ENCODE measurements at regions not wholly inside any gene's neighbourhood (a gene's known extent, or its start where the extent isn't known, plus 50 kb on each side); places are given as distances from the start of the nearest gene placed in this dataset.

- TF ChIP-seq POLR2A (IDR thresholded peaks at IDR 0.05) (no peak), CTCF (IDR thresholded peaks at IDR 0.05) (no peak), POLR2AphosphoS5 (IDR thresholded peaks at IDR 0.05) (no peak)
- H3K36me3 ChIP-seq = no peaks in the 10 kb centered on the region
- no peaks in the 10 kb centered on the region for H3K27me3 ChIP-seq
- intact Hi-C loops (cut with DNase I; ENCODE audit: low total_unique reads) = no loop called here
- H3K4me3 ChIP-seq = no peak overlapping the region
- H3K27ac ChIP-seq = no peak overlapping the region
- no peaks in the 10 kb centered on the region for H3K9me3 ChIP-seq
- peak in 1 of 2 donors; percentile 14 for DNase-seq (ENCODE audit: low spot score in 2 of 2)
- peaks cover 4% of the 10 kb centered on the region in 2 donors for H3K4me1 ChIP-seq
Measured at GRCh38 chr20:58024241-58024721, 204.2 kb downstream of the ANKRD60 start.

GRCh38 chr20:58023781-58024180, 204.7 kb downstream of the ANKRD60 start:
- Histone ChIP-seq H3K9me3 (no peaks in the 10 kb centered on the region), H3K36me3 (no peaks in the 10 kb centered on the region), H3K4me1 (peaks cover 4% of the 10 kb centered on the region in 2 donors), H3K4me3 (no peak overlapping the region), H3K27me3 (no peaks in the 10 kb centered on the region), H3K27ac (no peak overlapping the region)
- DNase-seq (ENCODE audit: low spot score in 2 of 2) = peak in 1 of 2 donors; percentile 4
- intact Hi-C loops (cut with DNase I; ENCODE audit: low total_unique reads) = loop anchor here (1.0 kb wide), 1 partner anchor 130 kb away; no protein-coding TSS in a partner anchor
- TF ChIP-seq POLR2AphosphoS5 (IDR thresholded peaks at IDR 0.05) = no peak
- no peak for TF ChIP-seq CTCF (IDR thresholded peaks at IDR 0.05)
- TF ChIP-seq POLR2A (IDR thresholded peaks at IDR 0.05) = no peak

DNA sequence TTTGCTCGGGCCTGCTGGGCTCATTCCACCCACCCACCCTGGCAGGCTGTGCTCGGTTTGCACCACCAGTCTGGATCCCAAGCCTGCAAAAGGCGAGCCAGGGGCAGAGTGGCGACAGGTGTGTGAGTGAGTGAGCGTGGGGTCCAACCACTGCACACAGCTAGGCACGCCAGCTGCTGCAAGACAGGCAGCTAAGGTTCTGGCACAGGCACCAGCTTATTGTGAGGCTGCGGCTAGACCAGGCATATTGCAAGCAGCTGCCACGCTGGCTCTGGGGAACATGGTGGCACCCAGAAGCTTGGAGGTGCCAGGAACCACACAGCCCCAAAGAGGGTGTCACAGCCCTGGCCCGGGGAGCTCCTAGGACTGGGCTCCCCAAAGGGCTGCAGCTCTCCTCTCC, 205.1 kb downstream of the ANKRD60 start:
- intact Hi-C loops (cut with DNase I; ENCODE audit: low total_unique reads) = loop anchor here (1.0 kb wide), 1 partner anchor 130 kb away; no protein-coding TSS in a partner anchor
- TF ChIP-seq POLR2AphosphoS5 (IDR thresholded peaks at IDR 0.05) (no peak), POLR2A (IDR thresholded peaks at IDR 0.05) (no peak), CTCF (IDR thresholded peaks at IDR 0.05) (no peak)
- H3K27me3 ChIP-seq = no peaks in the 10 kb centered on the region
- DNase-seq (ENCODE audit: low spot score in 2 of 2) = no peak
- no peak overlapping the region for H3K27ac ChIP-seq
- H3K4me3 ChIP-seq = no peak overlapping the region
- peaks cover 4% of the 10 kb centered on the region in 2 donors for H3K4me1 ChIP-seq
- no peaks in the 10 kb centered on the region for H3K36me3 ChIP-seq
- H3K9me3 ChIP-seq = no peaks in the 10 kb centered on the region

DNA sequence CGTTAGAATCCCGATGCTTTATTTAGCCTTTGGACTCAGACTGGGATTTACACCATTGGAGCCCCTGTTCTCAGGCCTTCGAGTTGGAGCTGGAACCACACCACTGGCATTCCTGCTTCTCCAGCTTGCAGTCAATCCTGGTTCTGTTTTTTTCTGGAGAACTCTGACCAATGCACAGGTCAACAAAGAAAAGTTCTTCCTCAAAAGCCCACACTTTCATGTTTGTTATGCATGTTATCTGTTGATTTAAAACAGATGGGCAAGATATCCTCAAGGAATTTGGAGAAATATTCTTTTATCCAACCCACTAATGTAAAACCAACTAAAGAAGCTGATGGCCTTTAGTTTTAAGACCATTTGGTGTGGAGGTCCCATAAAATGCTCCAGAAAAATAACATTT, 205.7 kb downstream of the ANKRD60 start:
- Histone ChIP-seq H3K4me1 (peaks cover 4 to 10% of the 10 kb centered on the region in 2 donors), H3K4me3 (no peak overlapping the region), H3K27me3 (no peaks in the 10 kb centered on the region), H3K27ac (no peak overlapping the region), H3K36me3 (no peaks in the 10 kb centered on the region), H3K9me3 (no peaks in the 10 kb centered on the region)
- intact Hi-C loops (cut with DNase I; ENCODE audit: low total_unique reads) = loop anchor here (1.0 kb wide), 1 partner anchor 129 kb away; no protein-coding TSS in a partner anchor
- DNase-seq (ENCODE audit: low spot score in 2 of 2) = peak in 1 of 2 donors; percentile 7
- TF ChIP-seq CTCF (IDR thresholded peaks at IDR 0.05) (no peak), POLR2A (IDR thresholded peaks at IDR 0.05) (no peak), POLR2AphosphoS5 (IDR thresholded peaks at IDR 0.05) (no peak)

DNA sequence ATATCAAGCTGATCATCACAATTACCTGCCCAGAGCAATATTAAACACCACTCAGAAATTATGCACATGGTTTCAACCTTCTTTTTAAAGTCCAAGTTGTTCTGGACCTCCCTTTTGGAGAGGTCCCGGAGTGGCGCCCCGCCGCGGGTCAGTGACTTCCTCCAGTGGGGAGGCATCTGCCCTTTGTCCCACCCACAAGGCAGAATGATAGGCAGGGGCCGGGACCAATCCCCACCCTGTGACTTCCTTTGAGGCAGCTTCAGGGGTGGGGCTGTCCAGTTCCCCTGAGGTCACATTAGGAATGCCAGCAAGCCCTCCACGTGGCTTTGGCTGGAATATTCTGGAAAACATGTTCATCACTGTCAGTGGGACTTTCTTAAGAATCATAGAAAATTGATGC, 207.0 kb downstream of the ANKRD60 start:
- peak overlapping the region; percentile 4 to 41 for H3K27ac ChIP-seq
- peak in 1 of 2 donors; percentile 16 for DNase-seq (ENCODE audit: low spot score in 2 of 2)
- H3K4me3 ChIP-seq = no peak overlapping the region
- TF ChIP-seq POLR2AphosphoS5 (IDR thresholded peaks at IDR 0.05) (peak in 1 of 3 donors; percentile 5), POLR2A (IDR thresholded peaks at IDR 0.05) (no peak), CTCF (IDR thresholded peaks at IDR 0.05) (no peak)
- no peaks in the 10 kb centered on the region for H3K9me3 ChIP-seq
- no peaks in the 10 kb centered on the region for H3K27me3 ChIP-seq
- no peaks in the 10 kb centered on the region for H3K36me3 ChIP-seq
- intact Hi-C loops (cut with DNase I; ENCODE audit: low total_unique reads) = no loop called here
- H3K4me1 ChIP-seq = peaks cover 11 to 15% of the 10 kb centered on the region in 2 donors

Measured in breast epithelium (tissue), 4 donors.